CD4-positive, alpha-beta T cell treated with Interleukin-6 for 4 hours (primary cell): ENCODE measurements at regions not wholly inside any gene's neighbourhood (a gene's known extent, or its start where the extent isn't known, plus 50 kb on each side); places are given as distances from the start of the nearest gene placed in this dataset.
"Not testable (repeated sequence)": the region's sequence is repeated elsewhere in the genome, so short reads cannot be mapped to it uniquely, and the experiment has no call there.

Experiments used
- DNase-seq: peaks from one replicate; pipeline ENCODE4 v3.0.0-alpha.2; 2020; ENCODE audit warnings: mixed read lengths

- no peak for DNase-seq
These were observed 197.6 kb upstream of the CFAP20DC start for GRCh38 chr3:59247402-59247841.

- no peak for DNase-seq
These were observed 197.0 kb upstream of the CFAP20DC start for GRCh38 chr3:59246719-59247401.

GRCh38 chr3:59245859-59246501, 196.2 kb upstream of the CFAP20DC start:
- no peak for DNase-seq

- no peak for DNase-seq
These were observed 195.6 kb upstream of the CFAP20DC start for GRCh38 chr3:59245300-59245858.

- no peak for DNase-seq
These were observed 194.5 kb upstream of the CFAP20DC start for GRCh38 chr3:59244343-59244742.

GRCh38 chr3:59243476-59243875, 193.7 kb upstream of the CFAP20DC start:
- no peak for DNase-seq

- DNase-seq: no peak
These were observed 190.9 kb upstream of the CFAP20DC start for GRCh38 chr3:59240666-59241255.

GRCh38 chr3:59237121-59237520, 187.3 kb upstream of the CFAP20DC start:
- DNase-seq: no peak

GRCh38 chr3:59235634-59236012, 185.8 kb upstream of the CFAP20DC start:
- no peak for DNase-seq

- DNase-seq: no peak
These were observed 185.2 kb upstream of the CFAP20DC start for GRCh38 chr3:59234884-59235633.

GRCh38 chr3:59230379-59230778, 180.6 kb upstream of the CFAP20DC start:
- not testable (repeated sequence) for DNase-seq

GRCh38 chr3:59213860-59214259, 164.0 kb upstream of the CFAP20DC start:
- DNase-seq: no peak

GRCh38 chr3:59212128-59212779, 162.4 kb upstream of the CFAP20DC start:
- DNase-seq: no peak

- no peak for DNase-seq
These were observed 160.4 kb upstream of the CFAP20DC start for GRCh38 chr3:59210260-59210659.

GRCh38 chr3:59192473-59192872, 142.6 kb upstream of the CFAP20DC start:
- DNase-seq: no peak

GRCh38 chr3:59191651-59192050, 141.8 kb upstream of the CFAP20DC start:
- DNase-seq: no peak

- DNase-seq: no peak
These were observed 140.1 kb upstream of the CFAP20DC start for GRCh38 chr3:59189939-59190338.

GRCh38 chr3:59189526-59189925, 139.7 kb upstream of the CFAP20DC start:
- DNase-seq: no peak

- no peak for DNase-seq
These were observed 136.9 kb upstream of the CFAP20DC start for GRCh38 chr3:59186725-59187124.

- DNase-seq: no peak
These were observed 136.0 kb upstream of the CFAP20DC start for GRCh38 chr3:59185591-59186369.

- DNase-seq: no peak
These were observed 130.2 kb upstream of the CFAP20DC start for GRCh38 chr3:59180006-59180405.

GRCh38 chr3:59178698-59179097, 128.9 kb upstream of the CFAP20DC start:
- no peak for DNase-seq
